C4-2B (cell line): ENCODE measurements at regions not wholly inside any gene's neighbourhood (a gene's known extent, or its start where the extent isn't known, plus 50 kb on each side); places are given as distances from the start of the nearest gene placed in this dataset.

Source experiments
- ZFX ChIP-seq: fragments of 450-650 bp; IDR thresholded peaks from 2 replicates; pipeline ENCODE4 v1.6.1; 2017
- TF ChIP-seq, protein P1 (sequence below): fragments of 450-650 bp; conservative IDR thresholded peaks from 2 replicates; pipeline ENCODE4 v1.5.1; 2017; ENCODE audit warnings: mild to moderate bottlenecking

DNA sequence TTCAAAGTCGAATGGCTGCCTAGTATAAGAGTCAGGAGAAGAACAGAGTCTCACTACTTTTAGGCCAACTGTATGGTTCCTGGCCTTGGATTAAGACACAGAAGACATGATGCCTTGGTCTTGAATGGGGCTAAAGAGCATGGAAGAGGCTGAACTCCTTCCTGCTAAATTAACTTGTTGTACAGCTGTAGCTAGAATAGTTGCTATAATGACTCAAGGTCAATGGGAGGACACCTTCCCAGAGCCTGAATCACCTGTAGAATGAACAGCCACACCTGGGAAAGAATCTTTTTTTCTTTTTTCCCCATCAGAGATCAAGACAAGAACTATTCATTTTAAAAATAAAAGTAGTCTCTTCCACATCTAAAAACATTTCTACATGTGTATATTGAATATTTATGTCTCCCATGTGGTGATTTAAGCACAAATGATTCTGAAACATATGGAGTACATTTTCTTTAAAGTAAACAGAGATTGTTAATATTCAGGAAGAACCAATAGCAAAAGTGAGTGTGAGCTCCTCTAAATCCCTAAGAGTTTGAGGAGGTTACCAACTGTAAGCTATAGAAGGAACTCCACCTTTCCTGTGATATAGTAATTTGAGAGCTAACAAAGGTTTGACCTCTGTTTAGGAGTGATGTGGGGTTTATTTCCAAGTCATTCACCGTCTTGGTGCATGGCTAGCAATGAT, 191.3 kb downstream of the TGFB2 start:
- TF ChIP-seq, protein P1, sequence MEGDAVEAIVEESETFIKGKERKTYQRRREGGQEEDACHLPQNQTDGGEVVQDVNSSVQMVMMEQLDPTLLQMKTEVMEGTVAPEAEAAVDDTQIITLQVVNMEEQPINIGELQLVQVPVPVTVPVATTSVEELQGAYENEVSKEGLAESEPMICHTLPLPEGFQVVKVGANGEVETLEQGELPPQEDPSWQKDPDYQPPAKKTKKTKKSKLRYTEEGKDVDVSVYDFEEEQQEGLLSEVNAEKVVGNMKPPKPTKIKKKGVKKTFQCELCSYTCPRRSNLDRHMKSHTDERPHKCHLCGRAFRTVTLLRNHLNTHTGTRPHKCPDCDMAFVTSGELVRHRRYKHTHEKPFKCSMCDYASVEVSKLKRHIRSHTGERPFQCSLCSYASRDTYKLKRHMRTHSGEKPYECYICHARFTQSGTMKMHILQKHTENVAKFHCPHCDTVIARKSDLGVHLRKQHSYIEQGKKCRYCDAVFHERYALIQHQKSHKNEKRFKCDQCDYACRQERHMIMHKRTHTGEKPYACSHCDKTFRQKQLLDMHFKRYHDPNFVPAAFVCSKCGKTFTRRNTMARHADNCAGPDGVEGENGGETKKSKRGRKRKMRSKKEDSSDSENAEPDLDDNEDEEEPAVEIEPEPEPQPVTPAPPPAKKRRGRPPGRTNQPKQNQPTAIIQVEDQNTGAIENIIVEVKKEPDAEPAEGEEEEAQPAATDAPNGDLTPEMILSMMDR = no peak
- TF ChIP-seq ZFX = no peak
